Activated CD4-positive, alpha-beta memory T cell treated with anti-CD3 and anti-CD28 coated beads, Interleukin-2, amount 10 ng/mL, durations not matched to agents 7 days and 5 days (primary cell): ENCODE measurements at regions not wholly inside any gene's neighbourhood (a gene's known extent, or its start where the extent isn't known, plus 50 kb on each side); places are given as distances from the start of the nearest gene placed in this dataset.
A peak's percentile ranks its signal among the peaks of the same experiment; 100 is the strongest.
"Not testable (repeated sequence)": the region's sequence is repeated elsewhere in the genome, so short reads cannot be mapped to it uniquely, and the experiment has no call there.

Experiments
- CTCF ChIA-PET: fragments of 350-600 bp; sonication (Branson Sonifier 250); formaldehyde crosslinking; loops from one replicate; lab custom pipeline; 2021; ENCODE audit warnings: antibody characterized with exemption, inconsistent platforms; lab: Charles Lee
- POLR2A ChIA-PET: fragments of 350-600 bp; sonication (Branson Sonifier 250); formaldehyde crosslinking; loops from one replicate; lab custom pipeline; 2021; ENCODE audit warnings: antibody characterized with exemption; lab: Charles Lee
- DNase-seq: peaks from one replicate; pipeline ENCODE4 v3.0.0-alpha.2; 2020
- H3K27ac Mint-ChIP-seq: one replicate; pipeline ENCODE4 v1.8.0; 2021; ENCODE audit warnings: mild to moderate bottlenecking, mixed read lengths
- H3K27me3 Mint-ChIP-seq: one replicate; pipeline ENCODE4 v1.8.0; 2021; ENCODE audit warnings: mixed read lengths
- H3K36me3 Mint-ChIP-seq: one replicate; pipeline ENCODE4 v1.8.0; 2021; ENCODE audit warnings: low read depth, mixed read lengths
- H3K4me1 Mint-ChIP-seq: one replicate; pipeline ENCODE4 v1.8.0; 2021; ENCODE audit warnings: mixed read lengths
- H3K4me3 Mint-ChIP-seq: one replicate; pipeline ENCODE4 v1.8.0; 2021; ENCODE audit warnings: mild to moderate bottlenecking, mixed read lengths
- H3K9me3 Mint-ChIP-seq: one replicate; pipeline ENCODE4 v1.8.0; 2021; ENCODE audit warnings: mixed read lengths

DNA sequence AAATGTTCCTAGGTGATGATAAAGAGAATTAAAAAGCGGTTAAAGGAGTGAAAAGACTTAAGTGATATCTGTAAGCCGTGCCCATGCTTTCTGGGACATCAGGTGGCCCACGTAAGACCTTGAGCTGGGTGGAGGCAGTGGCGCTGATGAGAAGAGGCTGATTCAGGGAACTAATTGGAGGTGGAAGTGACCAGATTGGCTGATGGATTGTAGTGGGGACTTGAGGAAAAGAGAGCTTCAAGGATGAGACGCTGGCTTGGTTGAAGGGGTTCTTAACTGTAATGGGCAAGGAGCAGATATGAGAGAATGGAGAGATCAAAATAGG is 69.1 kb upstream of the EP300 start:
- Mint-ChIP-seq H3K27me3 (peaks cover 9% of the 10 kb centered on the region), H3K36me3 (peaks cover 8% of the 10 kb centered on the region), H3K9me3 (no peaks in the 10 kb centered on the region), H3K4me1 (peaks cover 22% of the 10 kb centered on the region), H3K27ac (peak overlapping the region; percentile 22), H3K4me3 (peak overlapping the region; percentile 75)
- DNase-seq: no peak
- ChIA-PET POLR2A (interaction anchor here (0.8 to 3.7 kb wide), 13 partner anchors 8 to 381 kb away, joined by 3 to 71 read pairs (median 6); partner anchors contain the start of gene EP300), CTCF (interaction anchor here (1.1 kb wide), 1 partner anchor 234 kb away, joined by 3 read pairs; no protein-coding TSS in a partner anchor)

DNA sequence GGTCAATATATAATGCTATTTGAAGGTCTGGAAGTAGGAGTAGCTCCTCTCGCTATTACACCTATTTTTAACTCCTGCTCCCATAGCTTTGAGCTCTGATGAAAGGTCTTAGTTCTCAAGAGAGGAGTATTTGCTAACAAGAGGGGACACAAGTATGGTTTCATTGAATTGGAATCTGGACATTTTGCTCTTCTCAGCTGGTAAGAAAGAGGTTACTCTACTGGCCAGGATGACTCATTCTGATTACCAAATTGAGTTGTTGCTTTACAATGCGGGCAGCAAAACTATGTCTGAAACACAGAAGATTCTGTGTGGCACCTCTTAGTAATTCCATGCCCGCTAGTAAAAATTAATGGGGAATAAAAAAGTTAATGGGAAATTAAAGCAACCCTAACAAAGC is 63.6 kb upstream of the EP300 start:
- no peak overlapping the region for H3K27ac Mint-ChIP-seq
- CTCF ChIA-PET: no interaction called here
- H3K4me3 Mint-ChIP-seq: no peak overlapping the region
- POLR2A ChIA-PET: no interaction called here
- H3K27me3 Mint-ChIP-seq: peaks cover 3% of the 10 kb centered on the region
- H3K36me3 Mint-ChIP-seq: no peaks in the 10 kb centered on the region
- DNase-seq: no peak
- H3K9me3 Mint-ChIP-seq: no peaks in the 10 kb centered on the region
- peaks cover 2% of the 10 kb centered on the region for H3K4me1 Mint-ChIP-seq

DNA sequence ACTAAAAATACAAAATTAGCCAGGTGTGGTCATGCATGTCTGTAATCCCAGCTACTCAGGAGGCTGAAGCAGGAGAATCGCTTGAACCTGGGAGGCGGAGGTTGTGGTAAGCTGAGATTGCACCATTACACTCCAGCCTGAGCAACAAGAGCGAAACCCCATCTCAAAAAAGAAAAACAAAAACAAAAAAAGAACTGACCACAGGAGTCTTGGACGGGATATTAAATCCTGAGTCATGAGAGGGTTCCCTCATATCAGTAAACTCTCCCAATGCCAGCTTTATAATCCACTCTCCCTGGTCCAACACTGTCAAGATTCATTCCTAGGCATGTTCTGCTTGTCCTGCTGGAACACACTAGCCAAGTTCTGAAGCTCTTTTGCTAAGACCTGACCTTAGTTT is 61.5 kb upstream of the EP300 start:
- CTCF ChIA-PET: interaction anchor here (0.9 kb wide), 1 partner anchor 91 kb away, joined by 3 read pairs; no protein-coding TSS in a partner anchor
- no peaks in the 10 kb centered on the region for H3K9me3 Mint-ChIP-seq
- H3K36me3 Mint-ChIP-seq: no peaks in the 10 kb centered on the region

DNA sequence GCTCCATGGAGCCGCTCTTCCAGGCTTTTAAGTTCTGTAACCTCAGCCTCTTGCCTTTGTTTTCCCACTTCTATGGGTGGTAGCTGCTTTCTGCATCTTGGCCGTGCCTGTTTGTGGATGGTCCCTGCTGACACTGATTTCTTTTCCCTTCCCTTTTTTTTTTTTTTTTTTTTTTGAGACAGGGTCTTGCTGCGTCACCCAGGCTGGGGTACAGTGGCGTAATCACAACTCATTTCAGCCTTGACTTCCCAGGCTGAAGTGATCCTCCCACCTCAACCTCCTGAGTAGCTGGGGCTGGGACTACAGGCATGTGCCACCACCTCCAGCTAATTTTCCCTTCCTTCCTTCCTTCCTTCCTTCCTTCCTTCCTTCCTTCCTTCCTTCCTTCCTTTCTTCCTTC is 57.7 kb upstream of the EP300 start:
- CTCF ChIA-PET: no interaction called here
- POLR2A ChIA-PET: interaction anchor here (2.7 kb wide), 1 partner anchor 12 kb away, joined by 10 read pairs; no protein-coding TSS in a partner anchor
- no peak overlapping the region for H3K27ac Mint-ChIP-seq

More for the DNA sequence above, 61.5 kb upstream of the EP300 start:
- POLR2A ChIA-PET: interaction anchor here (0.7 to 2.2 kb wide), 2 partner anchors 8 to 10 kb away, joined by 4 to 7 read pairs; no protein-coding TSS in a partner anchor
- Mint-ChIP-seq H3K27ac (no peak overlapping the region), H3K4me3 (no peak overlapping the region), H3K27me3 (peaks cover 3% of the 10 kb centered on the region), H3K4me1 (peaks cover 2% of the 10 kb centered on the region)
- DNase-seq: no peak

DNA sequence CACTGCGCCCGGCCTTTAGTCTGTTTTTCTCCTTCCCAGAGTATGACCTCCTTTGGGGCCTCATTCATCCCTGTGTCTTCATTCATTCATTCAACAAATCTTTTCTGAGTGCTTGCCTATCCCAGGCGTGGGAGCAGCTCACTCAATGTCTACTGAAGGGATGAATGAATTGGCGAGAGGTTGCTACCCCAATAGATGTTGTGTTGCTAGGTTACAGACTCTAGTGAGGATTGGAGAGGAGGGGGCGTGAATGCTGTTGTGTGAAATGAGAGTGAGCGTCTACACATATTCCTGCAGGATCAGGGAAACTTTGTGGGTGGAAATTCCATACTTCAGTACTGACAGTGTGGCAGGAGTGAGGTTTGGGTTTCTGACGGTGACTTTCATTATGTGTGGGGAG is 55.5 kb upstream of the EP300 start:
- Mint-ChIP-seq H3K4me3 (no peak overlapping the region), H3K27me3 (peaks cover 3% of the 10 kb centered on the region), H3K27ac (no peak overlapping the region), H3K36me3 (no peaks in the 10 kb centered on the region), H3K4me1 (no peaks in the 10 kb centered on the region), H3K9me3 (no peaks in the 10 kb centered on the region)
- POLR2A ChIA-PET: no interaction called here
- CTCF ChIA-PET: no interaction called here
- no peak for DNase-seq

More for the DNA sequence above, 57.7 kb upstream of the EP300 start:
- Mint-ChIP-seq H3K4me1 (no peaks in the 10 kb centered on the region), H3K27me3 (peaks cover 3% of the 10 kb centered on the region), H3K9me3 (no peaks in the 10 kb centered on the region), H3K36me3 (no peaks in the 10 kb centered on the region), H3K4me3 (no peak overlapping the region)
- DNase-seq: no peak

DNA sequence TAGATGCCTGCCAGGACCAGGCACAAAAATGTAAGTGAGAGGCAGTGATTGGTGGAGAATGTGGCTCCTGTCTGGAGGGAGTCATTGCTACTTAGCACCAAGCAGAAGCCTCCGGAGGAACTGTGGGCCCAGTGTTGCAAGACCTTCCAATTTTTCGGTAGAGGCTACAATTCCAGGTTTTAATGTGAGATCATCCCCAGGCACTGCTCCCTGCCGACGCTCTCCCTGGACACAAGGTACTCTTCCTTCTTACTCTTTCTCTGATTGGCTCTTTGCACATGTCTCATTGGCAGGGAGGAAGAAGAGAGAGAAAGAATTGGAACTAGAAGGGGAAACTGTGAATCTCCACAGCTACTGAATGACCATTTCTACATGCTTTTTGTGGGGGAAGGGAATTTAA is 53.7 kb upstream of the EP300 start:
- H3K9me3 Mint-ChIP-seq: no peaks in the 10 kb centered on the region
- no peak for DNase-seq
- CTCF ChIA-PET: interaction anchor here (0.6 kb wide), 1 partner anchor 552 kb away, joined by 3 read pairs; no protein-coding TSS in a partner anchor
- H3K36me3 Mint-ChIP-seq: no peaks in the 10 kb centered on the region
- POLR2A ChIA-PET: no interaction called here
- H3K27me3 Mint-ChIP-seq: peaks cover 3% of the 10 kb centered on the region
- H3K27ac Mint-ChIP-seq: no peak overlapping the region
- H3K4me1 Mint-ChIP-seq: no peaks in the 10 kb centered on the region
- no peak overlapping the region for H3K4me3 Mint-ChIP-seq

DNA sequence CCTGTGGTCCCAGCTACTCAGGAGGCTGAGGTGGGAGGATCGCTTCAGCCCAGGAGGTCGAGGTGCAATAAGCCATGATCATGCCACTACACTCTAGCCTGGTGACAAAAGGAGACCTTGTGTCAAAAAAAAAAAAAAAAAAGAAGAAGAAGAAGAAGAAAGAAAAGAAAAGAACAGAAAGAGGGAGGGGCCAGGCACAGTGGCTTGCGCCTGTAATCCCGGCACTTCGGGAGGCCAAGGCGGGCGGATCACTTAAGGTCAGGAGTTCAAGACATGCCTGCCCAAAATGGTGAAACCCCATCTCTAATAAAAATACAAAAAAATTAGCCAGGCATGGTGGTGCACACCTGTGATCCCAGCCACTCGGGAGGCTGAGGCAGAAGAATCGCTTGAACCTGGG is 52.8 kb upstream of the EP300 start:
- CTCF ChIA-PET: not testable (repeated sequence)

DNA sequence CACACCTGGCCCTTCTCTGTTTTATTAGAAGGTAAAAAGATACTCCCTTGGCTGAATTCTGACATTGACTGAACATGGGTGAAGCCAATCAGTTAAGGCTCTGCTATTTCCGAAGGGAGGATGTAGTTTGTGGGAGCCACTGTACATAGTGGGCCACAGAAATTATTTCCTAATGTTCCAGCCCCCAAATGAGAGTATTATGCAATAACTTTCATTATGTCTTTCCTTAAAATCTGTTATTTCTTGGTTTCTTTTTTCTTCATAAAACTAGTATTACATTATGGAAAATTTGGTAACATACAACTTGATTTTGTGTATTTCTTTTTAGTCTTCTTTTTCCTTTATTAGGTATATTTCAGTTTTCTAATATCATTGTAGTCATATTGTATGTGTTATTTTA is 51.9 kb upstream of the EP300 start:
- no peaks in the 10 kb centered on the region for H3K9me3 Mint-ChIP-seq
- ChIA-PET CTCF (no interaction called here), POLR2A (no interaction called here)
- no peak overlapping the region for H3K4me3 Mint-ChIP-seq
- H3K36me3 Mint-ChIP-seq: no peaks in the 10 kb centered on the region
- no peaks in the 10 kb centered on the region for H3K4me1 Mint-ChIP-seq
- no peak for DNase-seq
- H3K27ac Mint-ChIP-seq: no peak overlapping the region
- H3K27me3 Mint-ChIP-seq: no peaks in the 10 kb centered on the region

More for the DNA sequence above, 52.8 kb upstream of the EP300 start:
- DNase-seq, H3K36me3 Mint-ChIP-seq, H3K4me3 Mint-ChIP-seq, H3K4me1 Mint-ChIP-seq, POLR2A ChIA-PET, H3K9me3 Mint-ChIP-seq, H3K27me3 Mint-ChIP-seq, H3K27ac Mint-ChIP-seq: not testable (repeated sequence)

DNA sequence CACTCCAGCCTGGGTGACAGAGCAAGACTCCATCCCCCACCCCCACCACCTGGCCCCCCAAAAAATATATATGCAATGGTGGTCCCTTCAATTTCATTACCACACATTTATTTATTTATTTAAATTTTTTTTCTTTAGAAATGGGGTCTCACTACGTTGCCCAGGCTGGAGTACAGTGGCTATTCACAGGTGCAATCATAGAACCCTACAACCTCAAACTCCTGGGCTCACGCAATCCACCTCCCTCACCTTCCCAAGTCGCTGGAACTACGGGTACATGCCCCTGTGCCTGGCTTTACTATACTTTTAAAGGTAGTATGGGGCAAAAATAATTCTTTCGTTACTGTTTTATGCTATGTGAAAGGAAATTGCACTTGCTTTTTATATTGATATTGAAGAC is 50.9 kb upstream of the EP300 start:
- Mint-ChIP-seq H3K9me3 (no peaks in the 10 kb centered on the region), H3K27me3 (no peaks in the 10 kb centered on the region), H3K27ac (no peak overlapping the region), H3K36me3 (no peaks in the 10 kb centered on the region), H3K4me3 (no peak overlapping the region), H3K4me1 (no peaks in the 10 kb centered on the region)
- POLR2A ChIA-PET: no interaction called here
- CTCF ChIA-PET: no interaction called here
- DNase-seq: no peak
